H1 (cell line): ENCODE measurements at regions not wholly inside any gene's neighbourhood (a gene's known extent, or its start where the extent isn't known, plus 50 kb on each side); places are given as distances from the start of the nearest gene placed in this dataset.

Experiments used
- MAFK ChIP-seq: IDR thresholded peaks from 2 replicates; pipeline ENCODE4 v1.6.1; 2012; ENCODE audit warnings: low read depth, mild to moderate bottlenecking, improper control_type of control experiment, low read length
- NRF1 ChIP-seq: IDR thresholded peaks from 2 replicates; pipeline ENCODE4 v1.6.1; 2011; ENCODE audit warnings: mild to moderate bottlenecking, low read depth, low read length, improper control_type of control experiment
- PHF8 ChIP-seq: fragments of 200-600 bp; sonication (generic); conservative IDR thresholded peaks from 2 replicates; pipeline ENCODE4 v1.7.1; 2012; ENCODE audit warnings: low read depth, mild to moderate bottlenecking, inconsistent platforms, low read length, moderate library complexity
- SAP30 ChIP-seq: fragments of 300-600 bp; sonication (generic); IDR thresholded peaks from 2 replicates; pipeline ENCODE4 v1.7.1; 2012; ENCODE audit warnings: low read length, moderate library complexity, mild to moderate bottlenecking, inconsistent platforms; ENCODE audit not compliant: insufficient read depth, insufficient replicate concordance
- SP2 ChIP-seq: IDR thresholded peaks from 2 replicates; pipeline ENCODE4 v1.6.1; 2012; ENCODE audit warnings: mild to moderate bottlenecking, low read length, inconsistent platforms

DNA sequence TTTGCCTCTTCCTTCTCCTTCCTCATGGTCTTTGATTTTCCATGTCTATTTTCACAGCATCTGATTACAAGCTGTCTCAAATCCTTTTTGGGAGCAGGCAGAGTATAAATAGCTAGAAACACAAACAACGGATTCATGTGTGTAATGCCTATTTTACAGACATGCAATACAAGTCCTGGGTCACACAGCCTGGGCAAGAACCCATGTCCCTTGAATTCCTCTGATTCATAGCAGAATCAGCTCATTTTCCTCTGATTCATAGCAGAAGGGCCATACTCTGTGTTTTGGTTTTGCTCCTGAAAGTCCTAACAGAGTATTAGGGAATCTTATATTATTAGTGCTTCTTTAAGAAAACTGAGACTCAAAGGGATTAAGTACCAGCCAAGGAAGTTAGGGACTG, 71.3 kb downstream of the IRX5 start (continued):
- no peak for TF ChIP-seq SAP30
- TF ChIP-seq PHF8 = no peak
- TF ChIP-seq MAFK = no peak
- TF ChIP-seq NRF1 = no peak
- no peak for TF ChIP-seq SP2
